ENCODE measurements at regions not wholly inside any gene's neighbourhood (a gene's known extent, or its start where the extent isn't known, plus 50 kb on each side); places are given as distances from the start of the nearest gene placed in this dataset.

GRCh38 chr14:51481643-51482042 is 170.1 kb upstream of the FRMD6 start:
- DNase-seq, result no peak

- no peak for DNase-seq
Measured at GRCh38 chr14:51482102-51482501, 169.6 kb upstream of the FRMD6 start.

- no peak for DNase-seq
Measured at GRCh38 chr14:51484485-51484884, 167.2 kb upstream of the FRMD6 start.

GRCh38 chr14:51485733-51486132 is 166.0 kb upstream of the FRMD6 start:
- no peak for DNase-seq

GRCh38 chr14:51487848-51488247 is 163.9 kb upstream of the FRMD6 start:
- no peak for DNase-seq

GRCh38 chr14:51488569-51489220 is 163.0 kb upstream of the FRMD6 start:
- DNase-seq, result no peak

- no peak for DNase-seq
Measured at GRCh38 chr14:51490205-51490604, 161.5 kb upstream of the FRMD6 start.

GRCh38 chr14:51491036-51491545 is 160.6 kb upstream of the FRMD6 start:
- no peak for DNase-seq

GRCh38 chr14:51491776-51492175 is 159.9 kb upstream of the FRMD6 start:
- DNase-seq, result no peak

- DNase-seq, result no peak
Measured at GRCh38 chr14:51495319-51495718, 156.4 kb upstream of the FRMD6 start.

GRCh38 chr14:51498411-51499227 is 153.1 kb upstream of the FRMD6 start:
- no peak for DNase-seq

- no peak for DNase-seq
Measured at GRCh38 chr14:51500776-51501175, 150.9 kb upstream of the FRMD6 start.

- DNase-seq, result no peak
Measured at GRCh38 chr14:51501746-51502145, 150.0 kb upstream of the FRMD6 start.

GRCh38 chr14:51504669-51505068 is 147.0 kb upstream of the FRMD6 start:
- no peak for DNase-seq

GRCh38 chr14:51507511-51507905 is 144.2 kb upstream of the FRMD6 start:
- DNase-seq, result no peak

- no peak for DNase-seq
Measured at GRCh38 chr14:51507906-51508511, 143.7 kb upstream of the FRMD6 start.

GRCh38 chr14:51511265-51511664 is 140.4 kb upstream of the FRMD6 start:
- no peak for DNase-seq

- DNase-seq, result no peak
Measured at GRCh38 chr14:51512316-51512715, 139.4 kb upstream of the FRMD6 start.

GRCh38 chr14:51513281-51513680 is 138.4 kb upstream of the FRMD6 start:
- no peak for DNase-seq

- DNase-seq, result no peak
Measured at GRCh38 chr14:51513933-51514332, 137.8 kb upstream of the FRMD6 start.

GRCh38 chr14:51515611-51516010 is 136.1 kb upstream of the FRMD6 start:
- DNase-seq, result no peak

- DNase-seq, result no peak
Measured at GRCh38 chr14:51516706-51517395, 134.9 kb upstream of the FRMD6 start.

- no peak for DNase-seq
Measured at GRCh38 chr14:51518280-51518679, 133.4 kb upstream of the FRMD6 start.

Measured in islet precursor cell (in vitro differentiated cells).